Mesothelial cell of epicardium (in vitro differentiated cells): ENCODE measurements at regions not wholly inside any gene's neighbourhood (a gene's known extent, or its start where the extent isn't known, plus 50 kb on each side); places are given as distances from the start of the nearest gene placed in this dataset.

Experiments
- DNase-seq, 2 experiments: peaks; one replicate each; pipeline ENCODE4 v3.0.0; 2021; ENCODE audit warnings: low spot score in 2 of 2; ENCODE audit not compliant: unreplicated experiment in 2 of 2
- H3K27ac Mint-ChIP-seq: 2 replicates; pipeline ENCODE4 v1.8.0; 2021; ENCODE audit warnings: mixed read lengths
- H3K27me3 Mint-ChIP-seq: 2 replicates; pipeline ENCODE4 v1.8.0; 2021; ENCODE audit warnings: low read depth, mixed read lengths
- H3K36me3 Mint-ChIP-seq: 2 replicates; pipeline ENCODE4 v1.8.0; 2021; ENCODE audit warnings: mixed read lengths
- H3K4me1 Mint-ChIP-seq: 2 replicates; pipeline ENCODE4 v1.8.0; 2021; ENCODE audit warnings: mixed read lengths
- H3K4me3 Mint-ChIP-seq: 2 replicates; pipeline ENCODE4 v1.8.0; 2021; ENCODE audit warnings: mild to moderate bottlenecking, moderate library complexity, mixed read lengths
- H3K9me3 Mint-ChIP-seq: 2 replicates; pipeline ENCODE4 v1.8.0; 2021; ENCODE audit warnings: mixed read lengths
- TF ChIP-seq, protein P1 (sequence below): fragments of 200-600 bp; sonication (generic); IDR thresholded peaks from one replicate; pipeline ENCODE4 v1.5.0; 2021; ENCODE audit warnings: antibody characterized with exemption; ENCODE audit not compliant: unreplicated experiment

DNA sequence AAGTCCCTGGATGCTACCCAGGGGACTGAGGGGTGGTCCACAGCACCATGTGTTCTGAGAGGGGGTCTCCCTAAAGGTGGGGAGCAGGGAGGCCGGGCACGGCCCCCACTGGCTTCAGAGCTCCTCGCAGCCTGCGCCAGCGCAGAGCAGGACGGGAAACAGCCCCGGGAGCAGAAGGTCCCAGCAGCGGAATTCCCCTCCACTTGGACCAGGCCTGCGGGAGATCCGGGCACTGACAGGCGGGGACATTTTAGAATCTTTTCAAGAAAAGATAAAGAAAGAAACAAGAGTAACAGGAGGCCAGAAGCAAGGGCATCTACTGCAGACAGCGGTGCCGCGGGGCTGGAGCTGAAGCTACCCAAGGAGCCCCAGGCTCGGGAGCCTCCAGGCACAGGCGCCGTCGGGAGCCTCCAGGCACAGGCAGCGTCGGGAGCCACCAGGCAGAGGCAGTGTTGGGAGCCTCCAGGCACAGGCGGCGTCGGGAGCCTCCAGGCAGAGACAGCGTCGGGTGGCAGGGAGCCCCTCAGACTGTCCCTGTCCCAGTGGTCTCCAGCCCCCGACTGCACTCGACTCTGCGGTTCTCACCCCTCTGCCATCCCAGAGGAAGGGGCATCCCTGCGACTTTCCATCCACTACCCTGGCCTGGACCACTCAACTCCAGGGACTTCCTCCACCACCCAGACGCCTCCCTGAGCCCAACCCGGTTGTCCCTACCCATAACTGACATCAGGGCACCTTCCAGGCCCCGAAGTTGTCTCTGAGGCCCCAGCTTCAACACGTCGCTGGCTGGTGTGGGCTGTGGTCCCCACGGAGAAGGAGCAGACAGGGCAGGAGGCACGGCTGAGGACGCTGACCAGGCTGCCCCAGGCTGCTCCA, 211.1 kb downstream of the BRD1 start:
- H3K4me3 Mint-ChIP-seq: no peak overlapping the region
- peaks cover 14% of the 10 kb centered on the region for H3K9me3 Mint-ChIP-seq
- TF ChIP-seq, protein P1, sequence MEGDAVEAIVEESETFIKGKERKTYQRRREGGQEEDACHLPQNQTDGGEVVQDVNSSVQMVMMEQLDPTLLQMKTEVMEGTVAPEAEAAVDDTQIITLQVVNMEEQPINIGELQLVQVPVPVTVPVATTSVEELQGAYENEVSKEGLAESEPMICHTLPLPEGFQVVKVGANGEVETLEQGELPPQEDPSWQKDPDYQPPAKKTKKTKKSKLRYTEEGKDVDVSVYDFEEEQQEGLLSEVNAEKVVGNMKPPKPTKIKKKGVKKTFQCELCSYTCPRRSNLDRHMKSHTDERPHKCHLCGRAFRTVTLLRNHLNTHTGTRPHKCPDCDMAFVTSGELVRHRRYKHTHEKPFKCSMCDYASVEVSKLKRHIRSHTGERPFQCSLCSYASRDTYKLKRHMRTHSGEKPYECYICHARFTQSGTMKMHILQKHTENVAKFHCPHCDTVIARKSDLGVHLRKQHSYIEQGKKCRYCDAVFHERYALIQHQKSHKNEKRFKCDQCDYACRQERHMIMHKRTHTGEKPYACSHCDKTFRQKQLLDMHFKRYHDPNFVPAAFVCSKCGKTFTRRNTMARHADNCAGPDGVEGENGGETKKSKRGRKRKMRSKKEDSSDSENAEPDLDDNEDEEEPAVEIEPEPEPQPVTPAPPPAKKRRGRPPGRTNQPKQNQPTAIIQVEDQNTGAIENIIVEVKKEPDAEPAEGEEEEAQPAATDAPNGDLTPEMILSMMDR: no peak
- H3K27ac Mint-ChIP-seq: no peak overlapping the region
- H3K36me3 Mint-ChIP-seq: no peaks in the 10 kb centered on the region
- peaks cover 8% of the 10 kb centered on the region for H3K4me1 Mint-ChIP-seq
- peaks cover 47% of the 10 kb centered on the region for H3K27me3 Mint-ChIP-seq
- no peak for DNase-seq

DNA sequence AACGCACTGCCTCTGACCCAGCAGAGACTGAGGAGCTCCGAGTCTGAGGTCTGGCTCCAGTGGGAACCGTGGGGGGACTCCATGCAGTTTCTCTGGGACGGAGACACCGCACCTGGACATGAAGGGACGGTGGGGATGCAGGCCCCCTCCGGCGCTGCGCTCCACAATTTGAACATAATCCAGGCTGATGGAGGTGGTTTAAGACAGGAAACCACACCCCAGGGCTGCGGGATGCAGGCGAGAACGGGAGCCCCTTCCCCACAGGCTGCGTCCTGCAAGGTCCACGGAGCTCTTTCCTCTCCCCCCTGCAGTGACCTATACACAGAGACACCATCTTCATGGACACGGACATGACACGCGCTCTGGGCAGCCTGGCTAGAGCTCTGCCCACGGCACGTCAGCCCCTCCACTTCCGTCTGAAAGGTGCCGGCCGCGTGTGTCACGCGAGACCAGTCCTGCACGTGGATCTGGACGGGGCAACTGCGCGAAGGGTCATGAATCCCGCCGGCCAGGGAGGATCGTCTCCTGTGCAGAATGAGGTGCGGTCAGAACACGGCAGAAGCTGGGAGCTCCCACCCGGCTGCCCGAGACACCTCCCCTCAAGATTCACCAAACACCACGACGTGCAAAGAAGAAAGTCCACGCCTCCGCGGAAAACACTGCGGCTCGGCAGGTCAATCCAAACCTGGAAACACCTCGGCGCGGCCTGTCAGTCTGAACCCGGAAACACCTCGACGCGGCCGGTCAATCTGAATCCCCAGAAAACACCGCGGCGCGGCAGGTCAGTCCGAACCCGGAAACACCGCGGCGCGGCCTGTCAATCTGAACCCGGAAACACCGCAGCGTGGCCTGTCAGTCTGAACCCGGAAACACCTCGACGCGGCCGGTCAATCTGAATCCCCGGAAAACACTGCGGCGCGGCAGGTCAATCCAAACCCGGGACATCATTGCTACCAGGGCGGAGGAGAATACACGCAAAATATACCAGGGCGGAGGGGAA, 212.4 kb downstream of the BRD1 start:
- DNase-seq: no peak
- no peak overlapping the region for H3K4me3 Mint-ChIP-seq
- TF ChIP-seq, protein P1: no peak
- no peaks in the 10 kb centered on the region for H3K36me3 Mint-ChIP-seq
- no peak overlapping the region for H3K27ac Mint-ChIP-seq
- peaks cover 14% of the 10 kb centered on the region for H3K9me3 Mint-ChIP-seq
- peaks cover 3% of the 10 kb centered on the region for H3K4me1 Mint-ChIP-seq
- peaks cover 39% of the 10 kb centered on the region for H3K27me3 Mint-ChIP-seq

DNA sequence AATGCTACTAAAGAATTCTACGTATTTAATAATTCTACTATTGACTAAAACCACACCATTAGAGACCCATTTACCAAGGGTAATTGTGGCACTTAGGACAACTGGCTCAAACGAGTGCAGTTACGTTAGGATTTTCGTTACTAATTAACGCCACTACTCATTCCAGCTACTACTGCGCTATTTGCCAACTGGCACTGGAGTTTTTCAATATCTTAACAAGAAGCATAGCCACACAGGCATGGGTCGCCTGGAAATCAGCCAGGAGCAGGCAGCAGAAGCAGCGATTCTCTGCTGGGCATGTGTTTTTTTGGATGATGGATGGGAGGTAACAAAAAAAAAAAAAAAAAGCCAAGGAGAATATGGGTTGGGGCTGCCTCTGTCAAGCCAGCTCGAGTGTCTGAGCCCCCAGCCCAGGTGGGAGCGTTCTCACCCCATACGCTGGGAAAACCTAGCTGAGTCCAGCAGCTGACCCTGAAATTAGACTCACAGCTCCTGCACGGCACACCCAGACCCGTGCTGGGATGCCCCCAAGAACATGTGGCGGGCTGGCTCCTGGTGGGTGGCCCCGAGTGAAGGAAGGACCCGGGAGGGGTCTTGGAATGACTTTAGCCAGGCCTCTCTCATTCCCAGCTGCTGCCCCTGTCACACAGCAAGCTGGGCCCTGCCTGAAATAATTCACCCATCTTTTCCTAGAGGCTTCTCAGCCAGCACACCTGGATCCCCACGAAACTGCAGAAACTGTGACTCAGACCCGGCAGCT, 214.0 kb downstream of the BRD1 start:
- no peaks in the 10 kb centered on the region for H3K36me3 Mint-ChIP-seq
- TF ChIP-seq, protein P1: no peak
- H3K27ac Mint-ChIP-seq: no peak overlapping the region
- DNase-seq: no peak
- no peak overlapping the region for H3K4me3 Mint-ChIP-seq
- peaks cover 26% of the 10 kb centered on the region for H3K27me3 Mint-ChIP-seq
- no peaks in the 10 kb centered on the region for H3K4me1 Mint-ChIP-seq
- peaks cover 14% of the 10 kb centered on the region for H3K9me3 Mint-ChIP-seq

DNA sequence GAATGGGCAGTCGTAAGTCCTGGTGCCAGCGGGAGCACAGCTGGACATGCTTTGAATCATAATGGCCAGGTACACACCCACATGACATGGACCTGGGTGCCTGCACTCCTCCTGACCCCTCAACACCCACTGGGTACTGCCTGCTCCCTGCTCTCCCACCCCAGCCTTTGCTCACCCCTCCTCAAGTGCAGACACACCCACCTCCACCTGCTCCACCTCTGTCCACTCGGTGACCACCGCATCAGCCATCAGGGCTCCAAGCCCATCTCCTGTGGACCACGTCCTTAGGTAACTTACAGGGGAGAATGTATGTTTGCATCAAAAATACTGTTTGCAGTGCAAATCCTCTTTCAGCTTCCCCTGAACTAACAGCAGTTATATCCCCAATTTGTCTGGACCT, 214.6 kb downstream of the BRD1 start:
- TF ChIP-seq, protein P1: no peak
- Mint-ChIP-seq H3K36me3 (no peaks in the 10 kb centered on the region), H3K27ac (no peak overlapping the region), H3K4me3 (no peak overlapping the region), H3K9me3 (peaks cover 14% of the 10 kb centered on the region), H3K4me1 (no peaks in the 10 kb centered on the region), H3K27me3 (peaks cover 21% of the 10 kb centered on the region)
- no peak for DNase-seq

DNA sequence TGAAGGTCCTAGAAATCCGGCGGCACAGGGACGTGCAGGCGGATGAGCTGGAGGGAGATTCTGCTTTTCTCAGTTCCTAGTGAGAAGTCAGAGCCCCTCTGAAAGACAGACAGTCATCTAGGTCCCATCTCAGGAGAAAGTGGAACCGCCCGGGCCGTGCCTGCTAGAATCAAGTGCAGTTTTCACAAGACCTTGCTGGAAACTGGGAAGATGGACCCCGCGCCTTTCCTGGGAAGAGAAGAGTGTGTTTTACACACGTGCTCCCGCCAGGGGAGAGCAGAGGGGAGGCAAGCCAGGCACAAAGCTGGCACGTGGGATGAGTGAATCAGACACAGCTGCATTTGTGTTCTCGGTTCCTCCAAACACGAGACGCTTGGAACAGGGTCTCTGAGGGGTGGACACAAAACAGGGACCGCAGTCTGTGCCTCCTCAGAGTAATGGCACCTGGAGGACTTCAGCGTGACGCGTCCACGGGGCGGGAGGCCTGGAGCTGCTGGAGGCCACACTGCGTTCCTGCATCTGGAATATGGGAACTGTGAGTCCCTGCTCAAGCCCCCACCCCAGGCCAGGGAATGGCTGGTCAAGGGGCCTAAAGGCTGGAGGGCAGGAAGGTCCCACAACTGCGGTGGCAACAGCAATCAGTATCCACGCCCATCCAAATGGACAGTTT, 218.3 kb downstream of the BRD1 start:
- Mint-ChIP-seq H3K36me3 (no peaks in the 10 kb centered on the region), H3K4me1 (no peaks in the 10 kb centered on the region), H3K27ac (no peak overlapping the region), H3K4me3 (no peak overlapping the region), H3K9me3 (peaks cover 25% of the 10 kb centered on the region), H3K27me3 (peaks cover 8% of the 10 kb centered on the region)
- no peak for DNase-seq
- TF ChIP-seq, protein P1: no peak
